ENCODE measurements at regions not wholly inside any gene's neighbourhood (a gene's known extent, or its start where the extent isn't known, plus 50 kb on each side); places are given as distances from the start of the nearest gene placed in this dataset.
"Not testable (repeated sequence)": the region's sequence is repeated elsewhere in the genome, so short reads cannot be mapped to it uniquely, and the experiment has no call there.

DNA sequence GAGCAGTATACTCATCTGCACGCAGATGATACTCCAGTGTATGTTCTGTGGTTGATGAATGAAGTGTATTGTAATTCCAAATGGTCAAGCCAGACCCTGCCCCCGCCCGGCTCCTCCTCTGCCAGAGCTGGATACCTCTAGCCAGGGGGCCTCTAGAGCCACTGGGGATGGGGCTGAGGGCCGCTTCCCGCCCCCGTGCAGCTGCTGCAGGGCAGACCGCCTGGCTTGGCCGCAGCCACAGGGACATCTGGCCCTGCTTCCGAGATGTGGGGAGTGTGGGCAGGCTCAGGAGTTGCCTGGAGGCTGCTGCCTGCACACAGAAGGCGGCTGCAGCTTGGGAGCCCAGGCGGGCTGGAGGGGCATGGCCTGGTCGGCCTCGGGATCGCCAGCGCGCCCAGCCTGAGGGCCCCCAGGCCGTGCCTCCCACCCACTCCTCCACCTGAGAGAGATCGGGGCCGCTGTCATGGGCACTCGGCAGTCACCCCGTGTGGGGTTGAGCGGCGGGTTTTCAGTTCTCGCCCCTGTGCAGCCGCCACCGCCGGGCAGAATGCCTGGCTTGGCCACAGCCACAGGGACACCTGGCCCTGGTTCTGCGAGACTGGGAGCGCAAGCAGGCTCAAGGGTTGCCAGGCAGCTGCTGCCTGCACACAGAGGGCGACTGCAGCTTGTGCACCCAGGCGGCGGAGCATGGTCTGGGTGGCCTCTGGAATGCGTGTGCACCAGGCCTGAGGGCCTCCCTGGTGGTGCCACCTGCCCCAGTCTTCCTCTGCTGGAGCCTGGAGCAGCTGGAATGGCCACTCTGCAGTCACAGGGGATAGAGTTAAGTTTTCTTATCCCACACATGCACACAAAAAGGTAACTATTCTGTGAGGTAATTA is 1643.7 kb downstream of the SPATA31A7 start:
- not testable (repeated sequence) for DNase-seq (ENCODE audit: low read depth)

DNA sequence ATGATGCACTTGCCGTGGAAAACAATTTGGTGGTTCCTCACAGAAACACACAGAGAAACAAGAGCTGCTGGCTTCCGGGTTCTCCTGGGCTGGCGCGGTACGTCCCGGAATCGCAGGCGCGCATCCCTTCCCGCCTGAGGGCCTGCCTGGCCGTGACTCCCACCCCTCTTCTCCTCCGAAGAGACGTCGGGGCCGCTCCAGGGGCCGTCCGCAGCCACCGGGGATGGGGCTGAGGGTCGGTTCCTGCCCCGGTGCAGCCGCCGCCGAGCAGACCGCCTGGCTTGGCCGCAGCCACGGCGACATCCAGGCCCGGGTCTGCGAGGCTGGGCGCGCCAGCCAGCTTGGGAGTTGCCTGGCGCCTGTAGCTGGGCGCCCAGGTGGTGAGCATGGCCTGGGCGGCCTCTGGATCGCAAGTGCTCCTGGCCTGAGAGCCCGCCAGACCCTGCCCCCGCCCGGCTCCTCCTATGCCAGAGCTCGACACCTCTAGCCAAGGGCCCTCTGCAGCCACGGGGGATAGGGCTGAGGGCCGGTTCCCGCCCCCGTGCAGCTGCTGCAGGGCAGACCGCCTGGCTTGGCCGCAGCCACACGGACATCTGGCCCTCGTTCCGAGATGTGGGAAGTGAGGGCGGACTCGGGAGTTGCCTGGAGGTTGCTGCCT is 1647.5 kb downstream of the SPATA31A7 start:
- not testable (repeated sequence) for DNase-seq (ENCODE audit: low read depth)

DNA sequence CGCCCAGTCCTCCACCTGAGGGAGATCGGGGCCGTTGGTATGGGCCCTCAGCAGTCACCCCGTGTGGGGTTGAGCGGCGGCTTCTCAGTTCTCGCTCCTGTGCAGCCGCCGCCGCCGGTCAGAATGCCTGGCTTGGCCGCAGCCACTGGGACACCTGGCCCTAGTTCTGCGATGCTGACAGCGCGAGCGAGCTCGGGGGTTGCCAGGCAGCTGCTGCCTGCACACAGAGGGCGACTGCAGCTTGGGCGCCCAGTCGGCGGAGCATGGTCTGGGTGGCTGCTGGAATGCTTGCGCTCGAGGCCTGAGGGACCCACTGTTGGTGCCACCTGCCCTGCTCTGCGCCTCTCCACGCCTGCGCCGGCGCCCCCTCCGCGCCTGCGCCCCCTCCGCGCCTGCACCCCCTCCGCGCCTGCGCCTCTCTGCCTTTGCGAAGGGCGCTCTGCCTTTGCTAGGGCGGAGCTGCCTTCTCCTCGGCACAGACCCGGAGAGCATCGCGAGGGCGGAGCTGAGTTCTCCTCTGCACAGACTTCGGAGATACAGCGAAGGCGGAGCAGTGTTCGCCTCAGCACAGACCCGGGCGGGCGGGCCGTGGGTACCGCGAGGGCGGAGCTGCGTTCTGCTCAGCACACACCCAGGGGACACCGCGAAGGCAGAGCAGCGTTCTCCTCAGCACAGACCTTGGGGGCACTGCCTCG is 1648.3 kb downstream of the SPATA31A7 start:
- DNase-seq (ENCODE audit: low read depth), result peak; percentile 38

DNA sequence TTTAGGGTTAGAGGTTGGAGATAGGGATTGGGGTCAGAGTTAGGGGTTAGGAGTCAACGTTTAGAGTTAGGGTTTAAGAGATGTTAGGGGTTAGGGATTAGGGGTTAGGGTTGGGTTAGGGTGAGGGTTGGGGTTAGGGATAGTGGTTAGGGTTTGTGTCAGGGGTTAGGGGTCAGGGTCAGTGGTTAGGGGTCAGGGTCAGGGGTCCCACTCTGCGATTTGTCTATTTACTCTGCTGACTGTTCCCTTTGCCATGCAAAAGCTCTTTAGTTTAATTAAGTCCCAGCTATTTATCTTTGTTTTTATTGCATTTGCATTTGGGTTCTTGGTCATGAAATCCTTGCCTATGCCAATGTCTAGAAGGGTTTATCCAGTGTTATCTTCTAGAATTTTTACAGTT is 1649.3 kb downstream of the SPATA31A7 start:
- not testable (repeated sequence) for DNase-seq (ENCODE audit: low read depth)

DNA sequence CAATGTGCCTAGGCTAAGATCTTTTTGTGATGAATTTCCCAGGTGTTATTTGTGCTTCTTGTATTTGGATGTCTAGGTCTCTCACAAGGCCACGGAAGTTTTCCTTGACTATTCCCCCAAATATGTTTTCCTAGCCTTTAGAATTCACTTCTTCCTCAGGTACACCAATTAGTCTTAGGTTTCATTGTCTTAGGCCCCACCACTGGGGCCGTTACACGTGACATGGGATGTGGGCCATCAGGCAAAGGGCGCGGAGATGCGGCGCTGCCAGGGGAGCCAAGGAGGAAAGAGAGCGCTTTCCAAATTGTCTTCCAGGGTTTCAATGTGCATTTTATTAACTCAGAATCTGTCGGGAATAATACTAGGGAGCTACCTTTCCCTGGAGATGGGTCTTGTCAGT is 1653.3 kb downstream of the SPATA31A7 start:
- DNase-seq (ENCODE audit: low read depth), result not testable (repeated sequence)

DNA sequence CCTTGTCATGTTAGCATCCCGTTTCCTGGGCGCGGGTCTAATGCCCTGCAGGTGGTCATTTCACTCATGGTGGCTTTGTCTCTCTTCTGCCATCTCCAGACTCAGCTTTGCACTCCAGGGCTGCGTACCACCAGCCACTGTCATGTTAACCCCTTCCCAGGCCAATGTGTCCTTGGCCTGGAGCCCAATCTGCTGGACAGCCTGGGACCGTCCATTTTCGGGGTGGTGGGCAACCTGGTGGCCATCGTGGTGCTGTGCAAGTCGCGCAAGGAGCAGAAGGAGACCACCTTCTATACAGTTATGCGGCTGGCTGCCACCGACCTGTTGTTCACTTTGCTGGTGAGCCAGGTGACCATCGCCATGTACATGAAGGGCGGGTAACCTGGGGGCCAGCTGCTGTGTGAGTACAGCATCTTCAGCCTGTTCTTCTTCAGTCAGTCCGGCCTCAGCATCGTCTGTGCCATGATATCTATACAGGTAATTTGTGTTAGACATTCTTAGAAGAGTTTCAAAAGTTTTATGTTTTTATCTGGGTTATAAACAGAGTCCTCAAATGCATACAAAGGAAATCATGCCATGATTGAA is 1654.0 kb downstream of the SPATA31A7 start:
- DNase-seq (ENCODE audit: low read depth), result not testable (repeated sequence)

DNA sequence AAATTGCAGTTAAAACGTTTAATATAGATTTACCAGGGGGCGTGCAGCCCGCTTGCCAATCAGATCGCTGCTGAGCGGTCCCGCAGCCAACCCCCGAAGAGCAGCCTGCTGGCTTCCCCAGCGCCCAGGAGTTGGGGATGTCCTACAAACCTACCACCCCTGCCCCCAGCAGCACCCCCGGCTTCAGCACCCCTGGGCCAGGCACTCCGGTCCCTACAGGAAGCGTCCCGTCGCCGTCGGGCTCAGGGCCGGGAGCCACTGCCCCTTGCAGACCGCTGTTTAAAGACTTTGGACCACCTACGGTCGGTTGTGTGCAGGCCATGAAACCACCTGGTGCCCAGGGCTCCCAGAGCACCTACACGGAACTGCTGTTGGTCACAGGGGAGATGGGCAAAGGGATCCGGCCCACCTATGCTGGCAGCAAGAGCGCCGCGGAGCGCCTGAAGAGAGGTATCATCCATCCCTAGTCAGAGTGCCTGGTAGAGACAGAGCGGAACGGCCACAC is 1654.9 kb downstream of the SPATA31A7 start:
- not testable (repeated sequence) for DNase-seq (ENCODE audit: low read depth)

DNA sequence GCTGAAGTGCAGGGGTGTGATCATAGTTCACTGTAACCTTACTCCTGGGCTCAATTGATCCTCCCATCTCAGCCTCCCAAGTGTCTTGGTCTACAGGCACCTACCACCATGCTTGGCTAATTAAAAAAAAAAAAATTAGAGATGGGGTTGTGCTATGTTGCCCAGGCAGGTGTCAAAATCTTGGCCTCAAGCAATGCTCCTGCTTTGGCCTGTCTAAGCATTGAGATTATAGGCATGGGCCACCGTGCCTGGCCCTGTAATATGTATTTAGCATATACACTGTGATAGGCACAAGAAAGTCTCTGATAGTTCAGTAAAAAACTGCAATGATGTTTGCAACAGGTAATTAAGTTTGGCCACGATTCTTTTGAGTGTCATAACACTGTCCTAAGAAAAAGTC is 1658.4 kb downstream of the SPATA31A7 start:
- DNase-seq (ENCODE audit: low read depth), result not testable (repeated sequence)

DNA sequence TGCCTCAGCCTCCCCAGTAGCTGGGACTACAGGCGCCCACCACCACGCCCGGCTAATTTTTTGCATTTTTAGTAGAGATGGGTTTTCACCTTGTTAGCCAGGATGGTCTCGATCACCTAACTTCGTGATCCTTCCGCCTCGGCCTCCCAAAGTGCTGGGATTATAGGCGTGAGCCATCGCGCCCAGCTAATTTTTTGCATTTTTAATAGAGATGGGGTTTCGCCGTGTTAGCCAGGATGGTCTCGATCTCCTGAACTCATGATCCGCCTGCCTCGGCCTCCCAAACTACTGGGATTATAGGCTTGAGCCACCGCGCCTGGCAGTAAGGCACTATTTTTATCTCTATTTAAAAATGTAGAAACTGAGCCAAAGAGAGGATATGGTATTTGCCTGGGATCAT is 1660.2 kb downstream of the SPATA31A7 start:
- not testable (repeated sequence) for DNase-seq (ENCODE audit: low read depth)

DNA sequence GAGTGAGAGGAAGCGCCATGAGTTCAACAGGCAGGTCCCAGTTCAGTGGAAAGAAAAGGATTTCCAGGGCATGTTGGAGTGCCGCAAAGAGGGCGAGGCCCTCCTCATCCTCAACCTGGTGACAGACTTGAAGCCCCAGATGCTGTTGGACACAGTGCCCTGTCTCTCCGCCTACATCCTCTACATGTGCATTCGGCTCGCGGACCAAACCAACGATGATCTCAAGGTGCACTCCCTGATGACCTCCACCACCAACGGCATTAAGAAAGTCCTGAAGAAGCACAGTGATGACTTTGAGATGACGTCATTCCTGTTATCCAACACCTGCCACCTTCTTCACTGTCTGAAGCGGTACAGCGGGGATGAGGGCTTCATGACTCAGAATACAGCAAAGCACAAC is 1667.4 kb downstream of the SPATA31A7 start:
- DNase-seq (ENCODE audit: low read depth), result not testable (repeated sequence)

DNA sequence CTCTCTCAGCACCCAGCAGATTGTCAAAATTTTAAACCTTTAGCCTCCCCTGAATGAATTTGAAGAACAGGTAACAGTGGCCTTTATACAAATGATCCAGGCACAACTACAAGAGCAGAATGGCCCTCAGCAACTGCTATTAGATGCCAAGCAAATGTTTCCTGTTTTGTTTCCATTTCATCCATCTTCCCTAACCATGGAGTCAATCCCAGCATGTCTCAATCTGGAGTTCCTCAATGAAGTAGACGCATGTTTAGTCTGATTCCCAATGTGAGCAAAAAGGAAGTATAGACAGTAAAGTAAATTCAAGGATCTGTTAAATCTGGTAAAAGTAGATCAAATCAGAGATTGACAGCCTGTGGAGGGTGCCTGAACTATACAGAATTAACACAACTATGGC is 1668.4 kb downstream of the SPATA31A7 start:
- not testable (repeated sequence) for DNase-seq (ENCODE audit: low read depth)

DNA sequence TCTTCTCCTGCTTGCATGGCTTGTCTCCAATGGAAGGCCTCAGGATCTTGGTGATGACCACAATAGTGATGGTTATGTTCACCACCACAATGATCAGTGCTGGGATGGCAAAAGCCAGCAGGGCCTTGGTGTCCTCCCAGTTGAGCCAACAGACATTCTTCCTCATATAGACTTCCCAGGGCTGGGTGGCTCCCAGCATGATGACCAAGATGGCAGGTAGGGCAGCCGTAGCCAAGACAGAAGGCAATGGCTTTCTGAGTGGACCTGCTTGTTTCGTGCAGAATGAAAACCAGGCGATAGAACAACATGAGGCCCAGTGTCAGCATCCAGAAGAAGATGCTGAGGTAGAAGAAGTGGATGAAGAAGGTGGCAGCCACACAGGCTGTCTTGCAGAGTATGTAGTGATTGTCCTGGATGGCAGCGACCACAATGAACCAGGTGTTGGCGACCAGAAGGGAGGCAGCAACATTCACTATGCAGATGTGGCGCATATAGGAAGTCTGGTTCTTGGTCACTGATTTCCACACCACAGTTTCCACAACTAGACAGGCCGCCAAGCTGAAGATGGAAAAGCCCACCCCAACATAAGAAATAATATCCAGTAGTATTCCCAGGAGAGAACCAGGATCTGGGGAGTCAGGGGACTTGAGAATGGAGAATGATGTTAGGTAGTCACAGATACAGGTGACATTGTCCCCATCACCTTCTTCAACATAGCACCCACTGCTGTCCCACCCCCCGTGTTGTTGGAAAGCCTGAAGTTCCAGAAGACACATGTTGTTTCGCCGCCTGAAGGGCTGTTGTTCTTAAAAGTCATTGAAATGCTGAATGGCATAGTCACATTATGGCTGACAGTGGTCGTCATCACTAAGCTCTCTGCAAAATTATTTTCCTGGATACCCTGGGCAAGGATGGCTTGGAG is 1671.4 kb downstream of the SPATA31A7 start:
- not testable (repeated sequence) for DNase-seq (ENCODE audit: low read depth)

DNA sequence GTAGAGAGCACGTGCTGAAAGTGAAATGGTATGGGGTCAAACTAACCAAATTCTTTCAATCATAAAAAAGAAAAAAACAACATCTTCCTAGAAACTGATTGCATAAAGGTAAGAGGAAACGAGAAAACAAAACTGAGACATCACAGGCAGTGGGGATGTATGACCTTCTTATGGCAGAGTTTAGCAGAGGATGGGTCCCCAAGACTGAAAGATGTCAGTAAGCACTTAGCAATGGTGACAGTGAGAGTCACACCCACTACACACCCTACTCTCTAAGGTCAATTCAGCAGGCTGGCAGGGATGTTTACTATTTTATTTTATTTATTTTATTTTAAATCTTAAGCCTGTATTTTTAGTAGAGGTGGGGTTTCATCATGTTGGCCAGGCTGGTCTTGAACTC is 1672.3 kb downstream of the SPATA31A7 start:
- not testable (repeated sequence) for DNase-seq (ENCODE audit: low read depth)

DNA sequence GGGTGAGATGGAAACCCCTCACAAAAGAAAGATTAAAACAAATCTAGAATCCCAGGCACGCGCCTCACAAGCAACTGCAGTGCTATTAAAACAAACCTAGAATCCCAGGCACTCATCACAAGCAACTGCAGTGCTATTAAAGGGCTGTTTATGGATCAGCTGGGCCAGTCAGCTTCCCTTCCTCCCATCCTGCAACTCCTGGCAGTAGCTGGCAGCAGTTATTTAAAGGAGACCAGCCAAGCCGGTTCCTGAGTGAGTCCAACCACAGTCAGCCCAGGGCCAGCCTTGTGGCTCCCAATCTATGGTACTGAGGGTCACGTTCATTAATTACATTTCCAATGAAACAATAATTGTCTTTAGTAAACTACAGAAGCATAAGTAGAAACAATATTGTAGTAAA is 1673.5 kb downstream of the SPATA31A7 start:
- not testable (repeated sequence) for DNase-seq (ENCODE audit: low read depth)

DNA sequence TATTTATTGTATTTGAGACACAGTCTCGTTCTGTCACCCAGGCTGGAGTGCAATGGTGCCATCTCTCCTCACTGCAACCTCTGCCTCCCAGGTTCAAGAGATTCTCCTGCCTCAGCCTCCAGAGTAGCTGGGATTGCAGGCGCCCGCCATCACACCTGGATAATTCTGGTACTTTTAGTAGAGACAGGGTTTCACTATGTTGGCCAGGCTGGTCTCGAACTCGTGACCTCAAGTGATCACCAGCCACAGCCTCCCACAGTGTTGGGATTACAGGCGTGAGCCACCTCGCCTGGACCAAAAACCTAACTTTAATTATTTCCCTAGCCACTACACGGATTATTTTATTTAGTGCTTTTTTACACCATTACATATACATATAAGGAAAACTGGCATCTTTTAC is 1674.0 kb downstream of the SPATA31A7 start:
- not testable (repeated sequence) for DNase-seq (ENCODE audit: low read depth)

DNA sequence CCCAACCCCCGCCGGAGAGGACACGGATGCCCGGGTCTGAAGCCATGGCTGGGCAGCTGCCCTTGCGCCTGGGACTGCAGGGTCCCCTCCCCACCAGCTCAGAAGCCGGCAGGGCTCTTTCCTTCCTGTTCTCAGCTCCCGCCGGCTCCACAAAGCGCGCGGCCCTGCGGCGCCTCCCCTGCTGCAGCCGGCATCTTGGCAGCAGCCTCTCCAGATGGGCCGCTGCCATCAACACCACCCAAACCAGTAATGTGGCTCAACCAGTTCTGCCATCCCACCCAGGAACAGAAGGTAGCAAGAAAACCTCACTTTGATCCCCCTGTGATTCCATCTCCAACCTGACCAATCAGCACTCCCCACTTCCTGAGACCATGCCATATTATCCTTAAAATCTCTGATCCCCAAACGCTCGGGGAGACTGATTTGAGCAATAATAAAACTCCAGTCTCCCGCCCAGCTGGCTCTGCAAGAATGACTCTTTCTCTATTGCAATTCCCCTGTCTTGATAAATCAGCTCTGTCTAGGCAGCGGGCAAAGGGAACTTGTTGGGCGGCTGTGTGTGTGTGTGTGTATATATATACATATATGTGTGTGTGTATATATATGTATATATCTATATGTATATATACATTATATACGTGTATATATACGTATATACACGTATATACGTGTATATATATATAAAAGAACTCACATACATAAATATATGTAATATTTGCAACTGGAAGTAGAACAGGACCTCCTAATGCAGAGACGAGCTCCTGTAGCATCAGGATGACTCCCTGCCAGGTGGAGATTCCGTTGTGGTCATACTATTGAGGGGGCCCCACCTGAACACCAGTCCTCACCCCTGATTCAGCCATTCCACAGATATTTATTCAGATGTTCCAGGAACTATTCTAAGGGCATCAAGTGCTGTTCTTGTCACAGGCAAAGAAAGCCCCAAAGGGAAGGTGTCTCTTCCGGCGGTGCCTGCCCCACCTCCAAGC is 1674.9 kb downstream of the SPATA31A7 start:
- not testable (repeated sequence) for DNase-seq (ENCODE audit: low read depth)

DNA sequence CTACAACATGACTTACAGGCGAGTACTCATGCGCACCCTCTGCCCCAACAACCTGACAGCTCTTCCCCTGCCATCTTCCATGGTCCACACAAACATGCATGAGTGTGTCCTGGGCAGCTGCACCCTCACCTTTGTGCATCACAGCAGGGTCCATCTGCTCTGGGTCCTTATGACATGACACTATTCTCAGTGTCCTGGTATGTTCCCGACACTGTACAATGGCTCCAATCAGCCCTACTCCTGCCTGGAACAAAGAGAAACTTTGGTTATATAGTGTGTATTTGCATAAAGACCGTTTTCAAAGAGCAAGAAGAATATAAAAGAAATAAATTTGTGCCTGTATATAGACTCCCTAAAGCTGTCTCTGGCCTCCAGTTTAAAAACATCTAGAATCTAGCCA is 1679.2 kb downstream of the SPATA31A7 start:
- not testable (repeated sequence) for DNase-seq (ENCODE audit: low read depth)

DNA sequence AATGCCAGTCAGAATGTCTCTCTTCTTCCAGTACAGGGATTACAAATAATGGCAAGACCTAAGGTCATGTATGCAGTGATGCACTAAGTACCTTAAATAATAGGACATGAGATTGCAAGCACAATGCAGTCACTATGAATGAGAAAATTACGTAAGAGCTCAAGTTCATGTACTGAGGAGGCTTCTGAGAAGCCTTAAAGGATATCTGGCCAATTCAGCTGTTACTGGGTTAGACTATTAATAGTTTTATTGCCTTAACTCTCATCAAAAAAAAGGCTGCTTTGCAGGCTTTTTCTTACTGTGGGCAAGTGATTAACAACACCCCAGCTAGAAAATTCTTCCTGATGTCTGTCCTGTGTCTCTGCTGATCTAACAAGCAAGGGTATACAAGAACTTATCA is 1681.9 kb downstream of the SPATA31A7 start:
- not testable (repeated sequence) for DNase-seq (ENCODE audit: low read depth)

DNA sequence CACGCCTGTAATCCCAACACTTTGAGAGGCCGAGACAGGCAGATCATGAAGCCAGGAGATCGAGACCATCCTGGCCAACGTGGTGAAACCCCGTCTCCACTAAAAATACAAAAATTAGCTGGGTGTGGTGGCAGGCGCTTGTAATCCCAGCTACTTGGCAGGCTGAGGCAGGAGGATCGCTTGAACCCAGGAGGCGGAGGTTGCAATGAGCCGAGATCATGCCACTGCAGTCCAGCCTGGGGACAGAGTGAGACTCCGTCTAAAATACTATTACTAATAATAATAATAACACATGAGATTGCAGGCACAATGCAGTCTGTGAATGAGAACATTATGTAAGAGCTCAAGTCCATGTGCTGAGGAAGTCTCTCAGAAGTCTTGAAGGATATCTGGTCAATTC is 1684.4 kb downstream of the SPATA31A7 start:
- not testable (repeated sequence) for DNase-seq (ENCODE audit: low read depth)
